IPS-NIHi7 (cell line): ENCODE measurements at regions not wholly inside any gene's neighbourhood (a gene's known extent, or its start where the extent isn't known, plus 50 kb on each side); places are given as distances from the start of the nearest gene placed in this dataset.
A peak's percentile ranks its signal among the peaks of the same experiment; 100 is the strongest.
"Not testable (repeated sequence)": the region's sequence is repeated elsewhere in the genome, so short reads cannot be mapped to it uniquely, and the experiment has no call there.

Experiments
- DNase-seq: peaks from one replicate; pipeline ENCODE4 v3.0.0; 2012; ENCODE audit warnings: mixed read lengths; ENCODE audit errors: extremely low spot score

- DNase-seq: no peak
These were observed 191.2 kb downstream of the UTRN start for GRCh38 chr6:144476286-144476685.

GRCh38 chr6:144477396-144477795 is 192.3 kb downstream of the UTRN start:
- no peak for DNase-seq

- no peak for DNase-seq
These were observed 192.7 kb downstream of the UTRN start for GRCh38 chr6:144477856-144478255.

GRCh38 chr6:144478483-144478882 is 193.3 kb downstream of the UTRN start:
- no peak for DNase-seq

DNA sequence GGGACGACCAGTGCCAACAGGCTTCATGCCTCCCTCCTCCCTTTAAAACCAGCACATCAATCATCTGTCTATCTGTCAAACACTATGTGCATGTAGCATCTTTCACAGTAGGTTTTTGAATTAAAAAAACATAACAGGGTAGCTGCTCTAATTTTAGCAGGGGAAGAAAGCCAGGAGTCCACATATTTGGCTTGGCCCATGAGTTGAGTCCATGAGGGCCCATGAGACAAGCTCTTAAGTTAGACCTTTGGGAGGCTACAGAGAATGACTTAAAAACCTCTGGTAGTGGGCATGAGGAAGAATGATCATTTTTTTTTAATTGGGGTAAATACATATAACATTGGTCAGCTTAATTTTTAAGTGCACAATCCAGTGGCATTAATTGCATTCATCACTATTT is 194.9 kb downstream of the UTRN start:
- DNase-seq: no peak

DNA sequence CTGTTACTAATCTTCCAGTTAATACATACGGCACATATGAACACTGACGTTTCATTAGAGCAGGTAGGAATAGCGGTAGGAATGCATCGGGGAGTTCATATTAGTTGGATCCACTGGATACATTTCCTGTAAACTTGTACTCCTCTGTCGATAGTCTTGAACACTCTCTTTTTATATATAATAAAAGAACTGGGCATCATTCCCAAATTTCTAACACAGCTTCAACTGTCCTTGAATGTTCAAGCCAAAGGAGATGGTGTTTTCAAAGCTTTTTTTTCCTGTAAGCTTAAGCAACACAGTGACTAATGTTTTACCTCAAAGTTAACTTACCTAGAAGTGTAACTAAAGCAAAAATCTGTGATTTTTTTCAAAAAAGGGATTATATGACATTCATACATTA is 195.3 kb downstream of the UTRN start:
- no peak for DNase-seq

- DNase-seq: no peak
These were observed 196.4 kb downstream of the UTRN start for GRCh38 chr6:144481527-144481926.

GRCh38 chr6:144482142-144482541 is 197.0 kb downstream of the UTRN start:
- peak; percentile 82 for DNase-seq

DNA sequence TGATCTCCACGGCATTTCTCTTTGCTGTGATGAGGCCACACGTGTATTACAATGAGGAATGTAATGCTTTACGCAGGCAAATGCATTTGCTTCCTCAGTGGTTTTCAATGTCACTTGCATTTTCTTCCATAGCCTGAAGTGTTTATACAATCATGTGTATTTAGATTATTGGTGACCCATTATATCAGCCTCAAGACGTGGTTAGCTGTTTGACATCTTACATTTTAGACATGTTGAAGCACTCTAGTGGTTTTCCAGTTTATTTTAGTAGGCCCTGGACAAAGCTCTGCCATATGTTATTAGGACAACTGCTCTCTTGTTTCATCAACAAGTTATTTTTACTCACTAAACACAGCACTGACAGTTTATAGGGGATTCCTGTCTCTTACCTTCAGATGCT is 200.4 kb downstream of the UTRN start:
- DNase-seq: no peak

GRCh38 chr6:144488590-144488989 is 203.5 kb downstream of the UTRN start:
- DNase-seq: no peak

- DNase-seq: no peak
These were observed 208.1 kb downstream of the UTRN start for GRCh38 chr6:144493035-144493910.

GRCh38 chr6:144495076-144495475 is 209.9 kb downstream of the UTRN start:
- DNase-seq: not testable (repeated sequence)

GRCh38 chr6:144497650-144498049 is 212.5 kb downstream of the UTRN start:
- DNase-seq: no peak

DNA sequence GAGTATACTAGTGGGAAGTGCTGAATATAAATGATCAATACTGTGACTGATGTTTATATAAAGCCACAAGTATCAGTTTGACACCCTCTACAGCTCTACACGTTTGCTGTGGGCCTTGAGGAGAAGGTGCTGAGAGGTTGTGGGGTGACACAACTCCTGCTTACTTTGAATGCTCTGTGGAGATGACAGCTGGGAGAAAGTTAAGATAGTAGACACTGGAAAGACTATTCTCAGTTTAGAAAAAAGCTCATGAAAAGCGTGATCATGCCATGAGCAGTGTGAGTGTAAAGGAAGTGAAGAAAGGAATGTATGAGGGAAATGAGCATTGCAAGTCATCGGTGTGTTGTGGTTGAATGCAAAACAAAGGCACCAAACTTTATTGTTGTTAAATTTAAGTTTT is 215.8 kb downstream of the UTRN start:
- DNase-seq: no peak

GRCh38 chr6:144505214-144505613 is 220.1 kb downstream of the UTRN start:
- DNase-seq: not testable (repeated sequence)

- DNase-seq: not testable (repeated sequence)
These were observed 220.9 kb downstream of the UTRN start for GRCh38 chr6:144506051-144506450.

GRCh38 chr6:144507772-144508312 is 222.7 kb downstream of the UTRN start:
- DNase-seq: not testable (repeated sequence)

DNA sequence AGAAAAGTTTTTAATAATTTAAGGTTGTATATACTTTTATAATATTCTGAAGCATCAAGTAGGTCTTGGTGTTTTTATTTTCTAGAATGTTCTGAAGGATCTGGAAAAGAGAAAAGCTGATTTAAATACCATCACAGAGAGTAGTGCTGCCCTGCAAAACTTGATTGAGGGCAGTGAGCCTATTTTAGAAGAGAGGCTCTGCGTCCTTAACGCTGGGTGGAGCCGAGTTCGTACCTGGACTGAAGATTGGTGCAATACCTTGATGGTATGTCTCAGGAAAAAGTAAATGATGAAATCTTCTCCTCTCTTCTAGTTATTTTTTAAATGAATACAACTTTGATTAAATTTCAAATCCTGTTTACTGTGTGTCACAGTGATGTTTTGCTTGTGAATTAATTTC is 225.7 kb downstream of the UTRN start:
- no peak for DNase-seq

GRCh38 chr6:144515761-144516160 is 230.6 kb downstream of the UTRN start:
- no peak for DNase-seq

GRCh38 chr6:144519426-144519825 is 234.3 kb downstream of the UTRN start:
- no peak for DNase-seq

GRCh38 chr6:144528743-144529425 is 243.7 kb downstream of the UTRN start:
- DNase-seq: peak; percentile 35

DNA sequence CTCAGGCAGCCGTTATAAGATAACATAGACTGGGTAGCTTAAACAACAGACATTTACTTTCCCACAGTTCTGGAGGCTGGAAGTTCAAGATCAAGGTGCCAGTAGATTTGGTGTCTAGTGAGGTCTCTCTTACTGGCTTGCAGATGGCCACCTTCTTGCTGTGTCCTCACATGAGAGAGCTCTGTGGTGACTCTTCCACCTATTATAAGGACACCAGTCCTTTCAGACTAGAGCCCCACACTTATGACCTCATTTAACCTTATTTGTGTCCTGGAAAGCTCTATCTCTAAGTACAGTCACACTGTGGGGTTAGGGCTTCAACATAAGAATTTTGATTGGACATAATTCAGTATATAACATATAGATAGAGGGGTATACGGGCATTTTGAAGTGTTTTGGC is 245.0 kb downstream of the UTRN start:
- no peak for DNase-seq

DNA sequence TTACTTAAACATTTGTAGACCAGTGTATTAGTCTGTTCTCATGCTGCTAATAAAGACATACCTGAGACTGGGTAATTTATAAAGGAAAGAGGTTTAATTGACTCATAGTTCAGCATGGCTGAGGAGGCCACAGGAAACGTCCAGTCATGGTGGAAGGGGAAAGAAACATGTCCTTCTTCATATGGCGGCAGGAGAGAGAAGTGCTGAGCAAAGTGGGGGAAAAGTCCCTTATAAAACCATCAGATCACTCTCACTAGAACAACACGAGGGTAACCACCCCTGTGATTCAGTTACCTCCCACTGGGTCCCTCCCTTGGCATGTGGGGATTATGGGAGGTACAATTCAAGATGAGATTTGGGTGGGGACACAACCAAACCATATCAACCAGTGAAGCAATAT is 247.1 kb downstream of the UTRN start:
- DNase-seq: not testable (repeated sequence)
